Fibroblast of pulmonary artery (primary cell): ENCODE measurements at regions not wholly inside any gene's neighbourhood (a gene's known extent, or its start where the extent isn't known, plus 50 kb on each side); places are given as distances from the start of the nearest gene placed in this dataset.
"Not testable (repeated sequence)": the region's sequence is repeated elsewhere in the genome, so short reads cannot be mapped to it uniquely, and the experiment has no call there.

Experiments
- DNase-seq: peaks from one replicate; pipeline ENCODE4 v3.0.0-alpha.2; 2010; ENCODE audit warnings: low read depth
- H3K4me3 ChIP-seq: replicated peaks from 2 replicates; pipeline ENCODE4 v1.5.1; 2011; ENCODE audit warnings: low read depth, mild to moderate bottlenecking, control low read depth, low read length, moderate library complexity
- TF ChIP-seq, protein P1 (sequence below): IDR thresholded peaks from 2 replicates; pipeline ENCODE4 v1.5.1; 2011; ENCODE audit warnings: mild to moderate bottlenecking, control low read depth, low read length, inconsistent platforms; ENCODE audit errors: missing control alignments

DNA sequence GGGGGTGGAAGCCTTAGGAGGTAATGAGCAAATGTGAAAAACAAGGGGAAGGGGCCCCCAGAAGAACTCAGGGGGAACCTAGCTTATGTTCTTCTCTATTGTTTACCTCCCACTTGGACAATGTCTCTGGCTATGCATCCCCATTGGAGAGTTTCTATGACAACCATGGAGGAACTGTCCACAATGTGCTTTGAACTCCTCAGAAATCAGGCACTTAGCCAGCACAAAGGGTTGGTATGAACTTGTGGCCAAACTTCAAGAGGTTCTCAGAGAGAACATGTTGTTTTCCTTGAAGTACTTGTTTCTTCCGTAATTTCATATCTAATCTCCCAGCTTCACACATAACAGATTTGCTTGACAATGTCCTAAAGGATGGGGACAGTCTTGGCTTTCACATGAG, 202.8 kb upstream of the PELI2 start:
- TF ChIP-seq, protein P1, sequence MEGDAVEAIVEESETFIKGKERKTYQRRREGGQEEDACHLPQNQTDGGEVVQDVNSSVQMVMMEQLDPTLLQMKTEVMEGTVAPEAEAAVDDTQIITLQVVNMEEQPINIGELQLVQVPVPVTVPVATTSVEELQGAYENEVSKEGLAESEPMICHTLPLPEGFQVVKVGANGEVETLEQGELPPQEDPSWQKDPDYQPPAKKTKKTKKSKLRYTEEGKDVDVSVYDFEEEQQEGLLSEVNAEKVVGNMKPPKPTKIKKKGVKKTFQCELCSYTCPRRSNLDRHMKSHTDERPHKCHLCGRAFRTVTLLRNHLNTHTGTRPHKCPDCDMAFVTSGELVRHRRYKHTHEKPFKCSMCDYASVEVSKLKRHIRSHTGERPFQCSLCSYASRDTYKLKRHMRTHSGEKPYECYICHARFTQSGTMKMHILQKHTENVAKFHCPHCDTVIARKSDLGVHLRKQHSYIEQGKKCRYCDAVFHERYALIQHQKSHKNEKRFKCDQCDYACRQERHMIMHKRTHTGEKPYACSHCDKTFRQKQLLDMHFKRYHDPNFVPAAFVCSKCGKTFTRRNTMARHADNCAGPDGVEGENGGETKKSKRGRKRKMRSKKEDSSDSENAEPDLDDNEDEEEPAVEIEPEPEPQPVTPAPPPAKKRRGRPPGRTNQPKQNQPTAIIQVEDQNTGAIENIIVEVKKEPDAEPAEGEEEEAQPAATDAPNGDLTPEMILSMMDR, result no peak
- H3K4me3 ChIP-seq, result no peak overlapping the region
- DNase-seq, result peak; percentile 64

DNA sequence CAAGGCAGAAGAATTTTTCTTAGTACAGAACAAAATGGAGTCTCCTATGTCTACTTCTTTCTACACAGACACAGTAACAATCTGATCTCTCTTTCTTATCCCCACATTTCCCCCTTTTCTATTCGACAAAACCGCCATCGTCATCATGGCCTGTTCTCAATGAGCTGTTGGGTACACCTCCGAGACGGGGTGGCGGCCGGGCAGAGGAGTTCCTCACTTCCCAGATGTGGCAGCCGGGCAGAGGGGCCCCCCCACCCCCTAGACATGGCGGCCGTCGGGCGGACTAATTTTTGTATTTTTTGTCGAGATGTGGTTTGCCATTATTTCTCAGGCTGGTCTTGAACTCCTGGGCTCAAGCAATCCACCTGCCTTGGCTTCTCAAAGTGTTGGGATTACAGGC, 198.4 kb upstream of the PELI2 start:
- not testable (repeated sequence) for H3K4me3 ChIP-seq, DNase-seq

DNA sequence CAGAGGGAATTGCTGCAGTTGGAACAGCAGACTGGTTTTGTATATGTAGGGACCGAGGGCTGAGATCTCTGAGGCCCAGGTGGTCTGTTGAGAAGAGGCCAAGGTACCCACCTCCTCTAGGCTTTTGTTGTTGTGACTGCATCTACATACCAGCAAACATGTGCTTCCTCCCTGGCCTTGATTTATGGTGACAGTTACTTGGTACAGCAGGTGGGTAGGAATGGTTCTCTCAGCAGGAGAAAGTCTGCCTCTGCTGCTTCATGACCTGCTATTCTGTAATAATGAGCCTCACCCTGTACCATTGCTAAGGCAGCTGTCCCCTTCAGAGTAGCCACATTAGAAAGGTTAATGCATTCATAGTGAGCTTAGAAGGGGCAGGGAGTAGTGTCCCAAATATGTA, 196.7 kb upstream of the PELI2 start:
- DNase-seq, result no peak
- TF ChIP-seq, protein P1, result no peak
- H3K4me3 ChIP-seq, result no peak overlapping the region

DNA sequence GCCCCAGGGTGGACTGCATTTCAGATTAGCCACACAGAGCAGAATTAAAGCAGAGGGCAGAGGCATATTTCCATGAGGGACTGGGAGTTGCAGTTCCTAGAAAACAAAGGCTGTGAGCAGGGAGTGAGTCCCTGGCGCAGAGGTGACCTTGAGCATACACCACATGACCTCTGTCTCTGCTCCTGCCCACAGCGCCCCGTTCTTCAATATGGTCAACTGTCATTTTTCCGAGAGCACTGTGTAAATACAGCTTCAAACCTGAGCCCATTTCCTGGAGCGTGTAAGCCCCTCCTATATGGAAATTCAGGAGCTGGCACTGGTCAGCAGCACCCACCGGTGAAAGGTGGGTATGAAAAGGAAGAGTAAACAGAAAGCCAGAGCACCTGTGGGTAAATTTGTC, 192.2 kb upstream of the PELI2 start:
- no peak overlapping the region for H3K4me3 ChIP-seq
- DNase-seq, result no peak
- TF ChIP-seq, protein P1, result no peak

DNA sequence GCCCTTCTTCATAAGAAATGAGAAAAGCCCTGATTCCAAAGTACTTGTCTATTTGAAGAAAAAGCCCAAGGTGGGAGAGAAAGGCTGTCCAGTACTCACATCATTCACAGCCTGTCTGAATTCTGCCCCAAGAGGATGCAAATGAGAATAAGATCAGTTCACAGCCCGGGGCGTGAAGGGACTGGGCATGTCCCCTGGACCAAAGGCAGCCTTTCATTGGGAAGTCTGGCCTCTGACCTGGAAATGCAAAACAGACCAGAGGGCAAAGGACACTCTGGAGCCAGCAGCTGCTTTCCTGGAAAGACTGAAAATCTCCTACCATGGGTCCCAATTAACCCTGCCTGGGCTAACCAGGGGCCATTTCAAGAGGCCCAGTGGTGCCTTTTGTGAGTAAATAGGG, 191.2 kb upstream of the PELI2 start:
- TF ChIP-seq, protein P1, result no peak
- H3K4me3 ChIP-seq, result no peak overlapping the region
- no peak for DNase-seq

DNA sequence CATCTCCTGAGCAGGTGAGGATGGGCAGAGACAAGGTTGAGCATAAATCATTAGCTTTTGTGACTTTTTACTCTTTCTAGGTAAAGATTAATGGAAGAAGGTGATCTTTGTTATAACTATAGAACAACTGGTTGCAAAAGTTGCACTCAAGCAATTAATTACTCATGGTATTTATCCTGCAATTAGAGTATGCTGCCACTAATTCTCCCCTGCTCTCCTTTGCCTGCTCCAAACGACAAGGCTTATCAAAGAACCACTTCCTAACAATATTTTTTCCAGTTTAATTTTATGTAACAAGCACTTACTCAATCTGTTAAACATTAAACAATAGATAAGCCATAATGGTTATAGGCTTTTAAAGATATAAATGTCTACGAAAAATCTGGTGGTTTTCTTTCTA, 189.9 kb upstream of the PELI2 start:
- DNase-seq, result no peak
- TF ChIP-seq, protein P1, result no peak
- no peak overlapping the region for H3K4me3 ChIP-seq

DNA sequence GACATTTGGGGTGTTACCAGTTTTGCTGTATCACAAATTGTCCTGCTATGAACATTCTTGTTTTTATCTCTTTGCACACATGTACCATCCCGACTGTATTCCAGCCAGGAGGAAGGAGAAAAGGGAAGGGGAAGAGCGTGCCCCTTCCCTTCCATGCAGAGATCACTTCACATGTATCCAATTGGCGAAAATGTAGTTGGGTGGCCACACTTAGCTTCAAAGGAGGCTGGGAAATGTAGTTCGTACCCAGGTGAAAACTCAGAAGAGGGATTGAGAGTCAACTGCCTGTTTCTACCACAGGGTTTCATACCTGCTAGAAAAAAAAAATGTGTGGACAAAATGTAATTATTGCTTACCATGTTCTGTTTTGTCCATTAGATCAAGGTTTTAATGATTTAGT, 189.1 kb upstream of the PELI2 start:
- TF ChIP-seq, protein P1, result no peak
- DNase-seq, result no peak
- no peak overlapping the region for H3K4me3 ChIP-seq
